GM19395 (cell line): ENCODE measurements at regions not wholly inside any gene's neighbourhood (a gene's known extent, or its start where the extent isn't known, plus 50 kb on each side); places are given as distances from the start of the nearest gene placed in this dataset.
"Not testable (repeated sequence)": the region's sequence is repeated elsewhere in the genome, so short reads cannot be mapped to it uniquely, and the experiment has no call there.

Experiments used
- ATAC-seq: cut with Tn5 transposase; IDR thresholded peaks from one replicate; pipeline ENCODE4 v1.9.1; 2021; ENCODE audit warnings: mild to moderate bottlenecking, moderate library complexity; ENCODE audit not compliant: unreplicated experiment

DNA sequence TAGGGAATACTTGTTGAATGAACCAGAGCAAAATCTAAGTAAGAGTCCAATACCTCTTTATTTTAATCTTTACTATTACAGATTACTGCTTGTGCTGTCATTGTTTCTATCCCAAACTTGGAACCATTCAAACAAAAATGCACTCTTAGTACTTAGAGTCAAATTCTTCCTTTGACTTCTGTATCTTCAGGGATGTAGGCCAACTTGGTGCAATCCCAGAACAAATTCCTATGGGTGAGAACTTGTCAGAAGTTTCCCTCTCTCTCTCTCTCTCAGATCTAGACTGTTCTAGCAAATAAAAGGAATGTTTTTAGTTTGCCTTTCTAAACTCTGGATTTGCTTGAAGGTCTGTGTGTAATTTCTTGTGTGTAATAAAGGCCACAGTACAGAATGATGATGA is 329.0 kb upstream of the TMTC4 start:
- ATAC-seq: no peak

DNA sequence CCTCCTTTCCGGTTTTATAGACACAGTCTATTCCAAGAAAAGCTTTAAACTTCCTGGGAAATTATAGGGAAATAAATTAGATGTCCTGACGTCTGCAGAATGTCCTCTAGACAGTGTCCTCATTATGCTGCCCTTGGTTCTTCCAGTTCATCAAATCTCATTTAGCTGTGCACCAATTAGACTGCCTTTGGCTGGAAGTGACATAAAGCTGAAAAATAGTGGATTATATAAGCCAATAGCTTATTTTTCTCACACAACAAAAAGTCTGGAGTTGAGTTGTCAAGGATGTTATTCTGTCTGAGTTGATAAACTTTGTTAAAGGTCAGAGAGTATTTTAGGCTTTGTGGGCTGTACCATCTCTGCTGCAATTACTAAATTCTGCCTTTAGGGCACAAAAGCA is 314.8 kb upstream of the TMTC4 start:
- ATAC-seq: no peak

DNA sequence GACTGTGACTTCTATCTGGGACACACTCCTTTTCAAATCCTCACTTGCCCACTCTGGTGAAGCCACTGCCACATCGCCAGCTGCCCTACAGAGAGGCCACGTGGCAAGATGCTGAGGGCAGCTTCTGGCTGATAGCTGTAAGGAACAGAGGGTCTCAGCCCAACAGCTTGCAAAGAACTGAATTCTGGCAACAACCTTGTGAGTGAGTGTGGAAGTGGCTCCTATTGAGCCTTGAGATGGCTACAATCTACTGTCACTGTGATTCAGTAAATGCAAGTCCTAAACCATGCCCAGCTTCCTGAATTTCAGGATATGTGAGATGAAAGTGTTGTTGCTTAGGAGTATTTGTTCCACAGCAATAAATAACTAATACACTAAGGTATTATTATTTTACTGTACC is 314.3 kb upstream of the TMTC4 start:
- no peak for ATAC-seq

DNA sequence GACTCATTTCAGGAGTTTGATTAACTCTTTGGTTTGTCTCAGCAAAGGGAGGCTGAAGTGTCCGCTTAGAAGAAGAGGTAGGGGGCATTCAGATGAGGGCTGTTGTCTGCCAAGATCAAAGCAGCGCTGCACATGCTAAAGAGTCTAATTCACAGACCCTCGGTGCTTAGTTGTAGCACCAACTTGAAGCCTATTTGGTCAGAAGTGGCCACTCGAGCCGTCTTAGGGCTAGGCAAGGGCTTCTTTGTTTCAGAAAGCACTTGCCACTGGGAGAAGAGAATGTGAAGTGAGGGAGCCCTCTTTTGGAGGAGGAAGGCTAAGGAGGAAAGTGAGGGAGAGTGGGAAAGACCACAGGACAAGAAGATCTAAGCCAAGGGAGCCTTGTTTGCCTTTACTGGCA is 313.4 kb upstream of the TMTC4 start:
- no peak for ATAC-seq

DNA sequence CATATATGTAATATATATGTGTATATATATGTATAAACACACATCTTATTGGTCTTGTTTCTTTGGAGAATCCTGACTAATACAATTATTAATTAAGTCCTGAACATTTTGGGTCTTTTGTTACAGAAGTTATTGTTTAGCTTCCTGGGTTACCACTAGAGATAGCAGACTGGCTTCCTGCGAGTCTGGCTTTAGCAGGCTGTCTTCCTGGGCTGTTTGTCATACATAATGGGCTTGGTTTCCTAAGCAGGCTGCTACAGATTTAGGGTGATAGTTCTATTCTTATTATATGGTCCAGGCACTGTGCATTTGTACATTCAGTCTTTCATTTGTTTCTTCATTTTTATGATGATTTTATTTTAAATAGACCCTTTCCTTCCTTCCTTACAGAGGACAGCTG is 312.0 kb upstream of the TMTC4 start:
- ATAC-seq: no peak

DNA sequence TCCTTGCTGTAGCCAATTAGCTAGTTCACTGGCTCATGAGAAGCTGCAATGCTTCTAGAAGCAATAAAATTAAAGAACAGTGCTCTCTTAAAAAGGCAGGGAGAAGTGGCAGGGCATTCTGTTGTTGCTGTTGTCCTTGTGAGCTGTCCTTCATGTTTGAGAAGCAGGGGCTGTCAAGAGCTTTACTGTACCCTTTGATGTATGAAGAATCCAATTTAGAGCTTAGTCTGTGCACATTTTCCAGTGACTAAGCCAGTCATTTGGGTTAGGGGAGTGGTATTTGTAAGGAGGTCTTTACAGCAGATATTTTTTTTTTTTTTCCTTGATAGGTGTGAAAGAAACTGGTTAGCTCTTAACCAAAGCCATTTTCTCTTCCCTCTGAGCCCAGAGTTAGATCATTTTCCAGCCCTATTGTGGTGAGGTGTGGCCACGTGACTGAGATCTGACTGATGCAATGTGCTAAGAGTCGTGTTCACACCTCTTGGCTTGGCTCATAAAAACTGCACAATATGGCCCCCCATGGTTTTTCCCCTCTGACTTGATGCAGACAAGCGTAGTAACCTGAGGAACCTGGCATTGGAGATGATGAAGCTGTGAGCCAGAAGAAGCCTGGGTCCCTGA is 309.6 kb upstream of the TMTC4 start:
- no peak for ATAC-seq

DNA sequence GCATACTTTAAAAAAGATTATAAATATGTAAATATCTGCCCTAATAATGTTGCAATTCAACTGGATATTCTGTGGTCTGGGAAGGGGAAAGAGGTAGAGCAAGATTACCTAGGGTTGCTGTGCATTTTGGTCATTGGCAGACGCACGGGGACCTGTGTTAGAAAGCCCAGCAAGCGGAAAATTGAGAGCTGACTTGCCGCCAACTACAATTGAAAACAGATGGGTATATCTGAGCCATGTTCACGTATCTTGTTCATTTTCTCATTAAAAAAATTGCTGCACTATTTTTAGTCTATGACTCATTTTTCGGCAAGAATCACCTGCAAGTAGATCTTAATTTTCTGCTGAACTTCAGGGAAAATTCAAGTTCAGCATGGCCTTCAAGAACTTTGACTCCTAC is 308.5 kb upstream of the TMTC4 start:
- ATAC-seq: no peak

DNA sequence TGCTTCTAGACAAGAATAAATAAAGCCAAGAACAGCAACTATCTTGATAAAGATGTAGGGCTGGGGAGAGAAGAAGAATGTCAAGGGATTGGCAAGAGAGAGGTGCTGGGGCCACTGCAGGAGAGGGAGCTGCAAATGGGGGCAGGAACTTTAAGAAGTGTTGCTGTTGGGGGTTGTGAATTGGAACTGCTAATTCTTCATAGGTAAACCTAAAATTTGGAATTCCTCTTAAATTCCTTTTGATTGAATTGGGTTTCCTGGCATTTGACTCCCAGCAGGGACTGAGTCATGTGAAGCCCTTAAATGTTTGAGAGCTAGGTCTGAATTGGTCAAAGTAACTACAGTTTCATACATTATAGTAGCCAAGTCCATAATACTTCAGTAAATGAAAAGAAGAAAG is 305.6 kb upstream of the TMTC4 start:
- ATAC-seq: no peak

DNA sequence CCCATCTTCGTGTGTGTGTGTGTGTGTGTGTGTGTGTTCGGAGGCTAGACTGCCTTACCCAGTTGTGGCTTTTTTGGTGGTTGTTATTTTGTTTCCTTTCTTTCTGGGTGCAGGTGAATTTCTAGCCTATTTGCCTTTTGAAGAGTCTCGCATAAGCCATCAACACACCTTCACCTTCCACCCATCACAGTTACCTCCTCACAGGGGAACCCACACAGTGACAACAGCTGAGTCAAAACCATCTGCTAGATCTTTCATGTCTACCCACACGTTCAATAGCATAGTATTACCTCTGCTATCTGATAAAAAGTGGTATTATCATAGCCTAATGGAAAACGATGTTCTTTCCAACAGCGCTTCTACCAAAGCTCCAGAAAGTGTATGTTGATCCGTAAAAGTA is 303.2 kb upstream of the TMTC4 start:
- no peak for ATAC-seq

DNA sequence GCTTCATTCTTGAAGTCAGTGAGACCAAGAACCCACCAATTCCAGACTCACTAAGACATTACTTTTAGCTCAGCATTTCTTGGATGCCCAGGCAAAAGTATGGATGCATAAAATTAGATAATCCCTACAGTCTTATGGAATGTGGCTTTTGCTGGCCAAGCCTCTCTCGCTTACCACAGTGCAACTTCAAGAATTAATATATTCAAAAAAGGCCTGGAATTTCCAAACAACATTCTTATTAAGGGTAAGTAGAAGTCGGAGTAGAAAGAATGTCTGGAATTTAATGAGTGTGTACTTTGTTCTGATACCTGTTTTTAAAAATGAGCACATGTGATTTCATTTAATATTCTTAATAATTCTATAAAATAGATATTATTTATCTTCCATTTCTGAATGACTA is 302.4 kb upstream of the TMTC4 start:
- no peak for ATAC-seq

DNA sequence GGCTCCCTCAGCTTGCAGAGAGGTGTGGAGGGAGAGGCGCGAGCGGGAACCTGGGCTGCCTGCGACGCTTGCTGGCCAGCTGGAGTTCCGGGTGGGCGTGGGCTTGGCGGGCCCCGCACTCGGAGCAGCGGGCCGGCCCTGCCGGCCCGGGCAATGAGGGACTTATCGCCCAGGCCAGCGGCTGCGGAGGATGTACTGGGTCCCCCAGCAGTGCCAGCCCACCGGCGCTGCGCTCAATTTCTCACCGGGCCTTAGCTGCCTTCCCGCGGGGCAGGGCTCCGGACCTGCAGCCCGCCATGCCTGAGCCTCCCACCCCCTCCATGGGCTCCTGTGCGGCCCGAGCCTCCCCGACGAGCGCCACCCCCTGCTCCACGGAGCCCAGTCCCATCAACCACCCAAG is 301.1 kb upstream of the TMTC4 start:
- ATAC-seq: not testable (repeated sequence)

DNA sequence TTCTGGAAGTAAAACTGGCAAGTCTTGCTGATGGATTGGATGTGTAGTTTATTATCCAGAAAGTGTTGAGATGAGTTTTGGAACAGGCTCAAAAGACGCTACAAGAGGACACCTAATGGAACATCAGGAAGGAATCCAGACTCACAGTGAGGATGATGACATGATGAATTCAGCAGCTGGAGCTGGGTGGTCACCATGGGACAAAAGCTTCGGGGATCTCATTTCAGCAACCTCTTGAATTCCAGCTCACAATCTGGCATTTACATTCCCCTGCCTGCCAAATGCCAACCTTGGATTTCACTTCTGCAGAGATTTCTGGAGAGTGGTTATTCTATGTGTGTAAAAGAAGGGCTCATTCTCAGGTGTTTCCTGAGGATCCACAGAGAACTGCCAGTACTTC is 288.0 kb upstream of the TMTC4 start:
- no peak for ATAC-seq

DNA sequence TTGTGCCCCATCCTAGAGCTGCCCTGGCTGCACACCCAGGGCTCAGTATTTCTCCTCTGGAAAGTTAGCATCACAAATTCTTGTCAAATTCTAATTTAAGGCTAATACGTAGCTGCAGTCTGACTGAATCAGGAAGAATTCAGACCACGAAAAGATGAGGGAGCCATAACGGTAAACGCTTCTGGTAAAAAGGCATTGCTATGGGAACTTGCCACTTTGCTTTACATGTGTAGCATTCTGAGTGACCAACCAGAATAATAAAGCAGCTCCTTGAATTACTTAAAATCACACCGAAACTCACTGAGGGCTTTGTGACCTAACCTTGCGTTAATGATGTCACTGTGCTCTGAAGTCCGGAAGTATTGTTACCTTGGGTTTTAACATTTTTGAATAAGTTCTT is 286.6 kb upstream of the TMTC4 start:
- ATAC-seq: no peak

DNA sequence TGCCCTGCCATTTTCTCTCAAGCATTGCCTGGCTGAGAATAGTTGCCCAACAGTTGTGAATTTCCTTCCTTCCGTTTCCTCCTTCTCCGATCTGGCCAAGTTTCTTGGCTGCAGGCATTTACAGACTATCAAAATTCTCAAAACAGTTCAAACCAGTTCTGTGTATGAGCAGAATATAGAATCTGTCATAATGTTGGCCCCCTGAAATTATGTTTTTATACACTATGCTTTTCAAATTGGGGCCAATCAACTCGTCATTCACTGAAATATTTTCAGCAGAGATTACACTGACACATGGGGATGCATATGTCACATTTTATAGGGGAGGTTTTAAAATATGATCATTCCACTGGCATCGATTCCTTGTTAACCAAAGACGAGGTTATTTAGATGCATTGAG is 284.2 kb upstream of the TMTC4 start:
- no peak for ATAC-seq

DNA sequence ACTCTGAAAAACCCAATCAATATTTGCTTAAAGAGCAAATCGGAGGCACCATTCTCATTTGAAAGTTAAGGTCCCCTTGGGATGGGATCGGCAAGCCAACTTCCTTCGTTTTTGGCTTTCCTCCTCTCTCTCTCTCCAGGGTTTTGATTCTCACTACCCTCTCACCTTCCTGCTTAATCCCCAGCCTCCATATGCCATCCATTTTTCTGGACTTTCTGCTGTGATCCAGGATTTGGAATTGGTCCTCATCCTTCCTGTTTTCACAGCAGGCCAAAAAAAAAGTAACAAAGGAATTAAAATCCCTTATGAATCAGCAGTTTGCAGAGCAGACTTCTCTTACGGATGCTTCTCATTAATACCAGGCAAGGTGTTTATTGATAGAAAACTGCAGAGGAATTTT is 283.1 kb upstream of the TMTC4 start:
- ATAC-seq: no peak

DNA sequence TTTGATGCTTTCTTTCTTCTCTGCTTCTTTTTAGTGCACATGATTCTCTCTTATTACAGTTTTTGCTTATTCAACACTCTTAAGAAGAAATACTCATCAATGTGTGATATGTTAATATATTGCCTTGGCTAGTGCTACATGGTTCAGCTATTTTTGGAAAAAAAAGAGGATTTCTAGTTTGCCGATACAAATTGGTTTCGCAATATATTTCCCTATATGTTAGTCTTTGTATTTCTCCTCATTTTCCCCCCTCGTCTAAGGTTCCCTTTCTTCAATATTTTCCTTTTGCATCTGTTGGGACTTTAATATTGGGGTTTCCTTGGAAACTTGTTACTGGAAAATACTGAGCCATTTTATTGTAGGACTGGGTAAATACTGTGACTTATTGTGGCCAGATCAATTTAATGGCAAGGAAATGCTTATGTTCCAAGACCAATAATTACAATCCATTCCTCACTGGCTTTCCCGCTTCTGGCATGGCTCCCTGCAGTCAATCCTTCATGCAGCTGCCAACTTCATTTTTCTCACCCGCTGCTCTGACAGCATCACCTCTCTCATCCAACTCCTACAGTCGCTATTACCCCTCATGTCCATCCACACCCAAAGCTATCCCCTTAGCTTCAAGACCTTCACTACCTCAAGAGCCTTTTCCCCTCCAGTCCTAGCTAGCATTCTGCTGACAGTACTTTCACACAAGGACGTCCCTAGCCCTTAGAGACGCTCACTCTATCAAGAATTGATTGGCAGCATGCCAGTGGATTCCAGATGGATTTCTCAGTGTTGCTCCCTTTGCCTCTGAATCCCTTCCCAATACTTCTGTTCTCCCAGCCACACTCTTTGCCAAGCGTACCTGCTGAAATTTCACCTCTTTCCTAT is 280.1 kb upstream of the TMTC4 start:
- ATAC-seq: no peak

DNA sequence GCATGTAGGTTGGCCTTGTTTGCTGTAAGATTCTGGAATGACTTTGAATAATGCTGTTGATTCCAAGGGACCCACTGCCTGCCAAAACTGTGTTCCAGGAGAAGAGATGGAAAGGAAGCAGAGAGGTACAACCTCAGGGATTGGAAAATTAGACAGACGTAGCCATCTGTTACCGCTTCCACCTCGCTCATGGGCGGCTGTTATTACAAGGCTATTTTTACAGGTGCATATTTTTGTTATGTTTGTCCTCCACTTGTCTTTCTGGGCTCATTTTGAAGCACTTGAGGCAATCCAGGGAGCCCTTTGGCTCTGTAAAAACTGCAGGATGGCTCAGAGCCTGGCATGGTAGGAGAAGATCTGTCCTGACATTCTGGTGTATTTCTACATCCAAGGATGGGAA is 276.4 kb upstream of the TMTC4 start:
- no peak for ATAC-seq

DNA sequence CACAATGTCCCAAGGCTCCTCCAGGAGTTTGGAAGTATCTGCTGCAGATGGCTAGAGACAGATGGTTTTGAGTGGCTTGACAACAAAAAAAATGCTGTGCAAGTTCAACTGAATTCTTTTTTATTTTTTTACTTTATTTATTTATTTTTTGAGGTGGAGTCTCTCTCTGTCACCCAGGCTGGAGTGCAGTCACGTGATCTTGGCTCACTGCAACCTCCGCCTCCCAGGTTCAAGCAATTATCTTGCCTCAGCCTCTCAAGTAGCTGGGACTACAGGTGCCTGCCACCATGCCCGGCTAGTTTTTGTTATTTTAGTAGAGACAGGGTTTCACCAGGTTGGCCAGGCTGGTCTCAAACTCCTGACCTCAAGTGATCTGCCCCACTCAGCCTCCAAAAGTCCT is 274.3 kb upstream of the TMTC4 start:
- ATAC-seq: not testable (repeated sequence)

DNA sequence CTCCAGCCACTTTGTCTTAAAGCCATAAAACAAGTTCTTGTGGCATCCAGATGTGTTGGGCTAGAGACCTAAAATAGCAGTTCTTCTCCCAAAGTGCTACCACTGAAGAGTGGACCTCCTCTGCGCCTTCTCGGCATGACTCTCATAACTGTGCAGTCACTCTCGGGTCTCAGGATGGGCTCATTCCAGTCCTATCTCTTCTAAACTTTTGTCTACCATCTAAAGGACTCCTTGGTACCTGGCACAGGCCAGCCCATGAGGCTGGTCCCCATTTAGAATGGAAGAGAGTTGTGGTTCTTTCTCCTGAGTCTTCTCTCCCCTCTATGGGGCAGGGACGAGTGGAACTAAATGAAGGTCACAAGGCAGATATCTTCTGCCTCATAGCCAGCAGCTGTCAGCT is 272.0 kb upstream of the TMTC4 start:
- ATAC-seq: no peak

DNA sequence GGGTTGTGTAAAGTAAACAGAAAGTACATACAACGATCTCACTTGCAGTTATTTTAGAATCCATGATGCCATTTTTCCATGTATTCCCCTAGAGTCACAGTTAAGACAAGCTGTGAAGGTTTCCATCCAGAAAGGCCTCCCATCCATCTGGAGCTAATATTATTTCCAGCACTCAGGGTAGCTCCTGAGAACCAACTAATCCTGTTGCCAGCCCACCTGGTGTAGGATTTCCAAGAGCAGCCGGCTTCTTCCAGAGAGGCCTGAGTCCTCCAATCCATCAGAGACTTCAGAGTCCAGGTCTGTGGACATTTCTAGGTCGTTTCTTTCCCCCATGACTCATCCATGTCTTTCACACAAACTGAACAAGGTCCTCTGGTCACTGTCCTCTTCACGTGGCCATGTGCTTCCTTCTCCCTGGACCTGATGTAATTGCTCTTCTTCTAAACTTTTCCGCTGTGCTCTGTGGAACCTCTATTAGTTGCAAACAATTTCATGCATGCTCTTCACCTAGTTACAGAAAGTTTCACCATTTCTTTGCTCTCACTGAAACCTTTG is 270.3 kb upstream of the TMTC4 start:
- no peak for ATAC-seq

DNA sequence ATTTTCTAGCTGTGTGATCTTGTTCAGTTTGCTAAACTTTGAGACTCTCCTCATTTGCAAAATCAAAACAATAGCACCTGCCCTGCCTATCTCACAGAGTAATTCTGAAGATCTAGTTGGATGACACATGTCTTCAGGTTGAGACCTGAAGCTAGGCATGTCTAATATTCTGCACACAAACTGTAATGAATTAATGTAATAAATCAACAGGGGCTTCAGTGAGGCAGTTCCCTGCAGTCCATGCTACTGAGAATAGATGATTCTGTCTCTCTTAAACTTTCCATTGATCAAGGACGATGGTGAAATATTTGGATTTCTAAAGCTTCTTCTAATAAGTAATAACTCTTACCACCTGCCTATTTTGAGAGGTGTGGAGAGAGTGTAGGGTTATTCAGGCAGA is 268.1 kb upstream of the TMTC4 start:
- ATAC-seq: no peak
